Heart left ventricle (tissue), 13 donors: ENCODE measurements at regions not wholly inside any gene's neighbourhood (a gene's known extent, or its start where the extent isn't known, plus 50 kb on each side); places are given as distances from the start of the nearest gene placed in this dataset.

Experiments used
- POLR2A ChIP-seq, 2 donors: fragments of 450-650 bp; IDR thresholded peaks; one replicate each; pipeline ENCODE4 v1.6.1; 2017; ENCODE audit warnings: antibody characterized with exemption in 2 of 2, mild to moderate bottlenecking in 2 of 2, moderate library complexity in 2 of 2
- TF ChIP-seq, protein P1 (sequence below), 12 donors: fragments of 200-600 bp; sonication (generic) in 4 of 12; IDR thresholded peaks; one replicate each; pipeline versions ENCODE4 v1.5.0 to v1.8.0; 2018 to 2022; ENCODE audit warnings: antibody characterized with exemption in 12 of 12, mild to moderate bottlenecking in 5 of 12
- donor health status: ischemic (EF 13 %, LVEDD 7.1; RV severe dilation, severe dysfunction).
- donor health status: DM: no; HTN: yes; CAD: no.
- donor health status: DM: no; HTN: no; CAD: no.
- donor health status: ischemic (EF 25% LVEDD 6.9; RV normal size, moderate dysfunction).
- donor health status: ischemic (EF 25% LVEDD 5.7; RV mildly dilated, moderate dysfunction).
- donor health status: ischemic (EF 35%, LVEDD 5.7; RV mildly dilated, moderate dysfunction).
- donor health status: nonischemic (EF 11% LVEDD 7.7; RV severe dilation, severe dysfunction).
- donor health status: DM: yes; HTN: yes; CAD: no.
- donor health status: PGD.
- donor health status: ischemic (EF 29% LVEDD 5.4; RV normal size, mild dysfunction).
- donor health status: nonischemic (EF 23%, LVEDD 6.1; RV moderate dilation, normal function).

DNA sequence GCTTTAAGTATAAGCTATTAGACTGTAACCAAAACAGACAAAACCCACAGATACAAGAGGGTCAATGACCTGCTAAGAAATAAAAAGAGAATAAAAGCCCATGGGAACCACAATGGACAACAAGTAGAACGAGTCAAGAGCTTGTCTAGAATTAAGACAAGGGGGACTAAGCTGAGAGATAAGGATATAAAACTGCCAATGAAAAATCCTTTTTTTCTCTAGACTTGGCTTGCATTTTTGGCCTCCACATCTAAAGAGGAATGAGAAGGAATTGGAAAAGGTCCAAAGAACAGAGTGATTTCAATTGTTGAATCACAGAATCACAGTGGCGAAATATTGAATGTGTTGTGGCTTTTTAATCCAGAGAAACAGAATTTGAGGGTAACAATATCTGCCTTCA is 135.7 kb downstream of the QDPR start:
- no peak for TF ChIP-seq POLR2A (IDR thresholded peaks at IDR 0.05)
- TF ChIP-seq, protein P1, sequence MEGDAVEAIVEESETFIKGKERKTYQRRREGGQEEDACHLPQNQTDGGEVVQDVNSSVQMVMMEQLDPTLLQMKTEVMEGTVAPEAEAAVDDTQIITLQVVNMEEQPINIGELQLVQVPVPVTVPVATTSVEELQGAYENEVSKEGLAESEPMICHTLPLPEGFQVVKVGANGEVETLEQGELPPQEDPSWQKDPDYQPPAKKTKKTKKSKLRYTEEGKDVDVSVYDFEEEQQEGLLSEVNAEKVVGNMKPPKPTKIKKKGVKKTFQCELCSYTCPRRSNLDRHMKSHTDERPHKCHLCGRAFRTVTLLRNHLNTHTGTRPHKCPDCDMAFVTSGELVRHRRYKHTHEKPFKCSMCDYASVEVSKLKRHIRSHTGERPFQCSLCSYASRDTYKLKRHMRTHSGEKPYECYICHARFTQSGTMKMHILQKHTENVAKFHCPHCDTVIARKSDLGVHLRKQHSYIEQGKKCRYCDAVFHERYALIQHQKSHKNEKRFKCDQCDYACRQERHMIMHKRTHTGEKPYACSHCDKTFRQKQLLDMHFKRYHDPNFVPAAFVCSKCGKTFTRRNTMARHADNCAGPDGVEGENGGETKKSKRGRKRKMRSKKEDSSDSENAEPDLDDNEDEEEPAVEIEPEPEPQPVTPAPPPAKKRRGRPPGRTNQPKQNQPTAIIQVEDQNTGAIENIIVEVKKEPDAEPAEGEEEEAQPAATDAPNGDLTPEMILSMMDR (IDR thresholded peaks at IDR 0.05): no peak
